H1 (cell line): ENCODE measurements at regions not wholly inside any gene's neighbourhood (a gene's known extent, or its start where the extent isn't known, plus 50 kb on each side); places are given as distances from the start of the nearest gene placed in this dataset.

ENCODE experiments used
- TAF1 ChIP-seq: IDR thresholded peaks from 2 replicates; pipeline ENCODE4 v1.6.1; 2011; ENCODE audit warnings: mild to moderate bottlenecking, low read depth, low read length
- TAF7 ChIP-seq: optimal IDR thresholded peaks from 2 replicates; pipeline ENCODE3; 2011; ENCODE audit warnings: low read depth, mild to moderate bottlenecking, inconsistent platforms, low read length, moderate library complexity, borderline replicate concordance

DNA sequence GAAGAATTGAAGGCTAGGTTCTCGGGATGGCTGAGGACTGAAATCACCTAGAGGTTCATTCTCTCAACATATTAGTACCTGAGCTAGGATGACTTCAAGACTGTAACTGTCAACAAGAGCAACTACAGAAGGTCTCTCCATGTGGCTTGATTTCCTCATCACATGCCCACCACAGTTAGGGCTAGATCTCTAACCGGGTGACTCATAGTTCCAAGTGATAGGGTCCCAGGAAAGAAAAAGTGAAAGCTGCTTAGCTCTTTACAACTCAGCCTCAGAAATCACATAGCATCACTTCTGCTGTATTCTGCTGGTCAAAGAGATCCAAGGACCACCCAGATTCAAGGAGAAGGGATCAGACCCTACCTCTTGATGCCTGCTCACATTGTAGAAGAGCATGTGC is 165.4 kb upstream of the AGTR1 start (continued):
- TF ChIP-seq TAF7 (no peak), TAF1 (no peak)
- TF ChIP-seq, all 59 proteins: peak for 0
